HCT116 (cell line): ENCODE measurements at regions not wholly inside any gene's neighbourhood (a gene's known extent, or its start where the extent isn't known, plus 50 kb on each side); places are given as distances from the start of the nearest gene placed in this dataset.

Experiments
- ATAC-seq: fragments of 200-7000 bp; cut with Tn5 transposase; 2 replicates; pipeline ENCODE4 v1.9.1; 2020; ENCODE audit warnings: mild to moderate bottlenecking, moderate library complexity
- BruUV-seq: library from RNA; stranded (reverse); fragments of 400-500 nt; replicated peaks from 2 replicates; lab custom pipeline; 2021; lab: Mats Ljungman, UMichigan
- CTCF ChIA-PET: fragments of 300-600 bp; sonication (Branson Sonifier 250); formaldehyde crosslinking; loops from one replicate; lab custom pipeline; 2021; ENCODE audit warnings: antibody characterized with exemption; lab: Charles Lee
- POLR2A ChIA-PET: fragments of 300-600, 350-600 bp; sonication (Branson Sonifier 250); formaldehyde crosslinking; loops from one replicate; lab custom pipeline; 2021; ENCODE audit warnings: antibody characterized with exemption; lab: Charles Lee
- RAD21 ChIA-PET, 2 experiments: fragments of 300-600 bp; sonication (Branson Sonifier 250); formaldehyde crosslinking; loops; one replicate each; lab custom pipeline; 2023; ENCODE audit warnings: low total read pairs in 2 of 2; ENCODE audit not compliant: uncharacterized antibody in 2 of 2, unreplicated experiment in 2 of 2, low non-redundant PET in 1 of 2; lab: Charles Lee
- DNase-seq: peaks from one replicate; pipeline ENCODE4 v3.0.0-alpha.2; 2010; ENCODE audit warnings: low read depth, low spot score
- H2AFZ ChIP-seq: fragments of 200-600 bp; shearing (Covaris generic), sonication (generic); 2 replicates; pipeline ENCODE4 v1.6.1; 2017; ENCODE audit warnings: low read depth, mixed run types, mixed read lengths, antibody characterized with exemption, low read length; ENCODE audit not compliant: poor library complexity, severe bottlenecking
- H3K27ac ChIP-seq: 2 replicates; pipeline ENCODE4 v1.5.1; 2012; ENCODE audit warnings: low read depth, low read length
- H3K27me3 ChIP-seq: fragments of 200-600 bp; sonication (generic); 2 replicates; pipeline ENCODE4 v1.6.1; 2016; ENCODE audit warnings: mixed run types, low read length, mixed read lengths; ENCODE audit not compliant: insufficient read depth
- H3K36me3 ChIP-seq, 2 experiments: fragments of 200-500 bp in 1 of 2; fragments of 200-600 bp in 1 of 2; sonication (Bioruptor generic) in 1 of 2; sonication (generic) in 1 of 2; 2 replicates each; pipeline versions ENCODE4 v1.5.1 to v1.6.1; 2014 to 2016; ENCODE audit warnings: low read length in 2 of 2, inconsistent platforms in 1 of 2, mixed read lengths in 1 of 2, mixed run types in 1 of 2; ENCODE audit not compliant: insufficient read depth in 2 of 2, control insufficient read depth in 1 of 2
- H3K4me1 ChIP-seq, 2 experiments: fragments of 200-600 bp in 1 of 2; sonication (generic) in 1 of 2; 2 replicates each; pipeline versions ENCODE4 v1.5.1 to v1.6.1; 2012 to 2017; ENCODE audit warnings: low read length in 2 of 2, inconsistent platforms in 1 of 2, mild to moderate bottlenecking in 1 of 2, mixed read lengths in 1 of 2, mixed run types in 1 of 2, moderate library complexity in 1 of 2; ENCODE audit not compliant: insufficient read depth in 2 of 2, control insufficient read depth in 1 of 2
- H3K4me2 ChIP-seq: fragments of 200-600 bp; sonication (generic); 2 replicates; pipeline ENCODE4 v1.6.1; 2017; ENCODE audit warnings: mixed run types, low read length, mixed read lengths
- H3K4me3 ChIP-seq, 2 experiments: fragments of 200-600 bp in 1 of 2; sonication (generic) in 1 of 2; replicated peaks in 1 of 2; 2 replicates each; pipeline ENCODE4 v1.5.1; 2011 to 2016; ENCODE audit warnings: low read length in 2 of 2, control low read depth in 1 of 2, low read depth in 1 of 2, mild to moderate bottlenecking in 1 of 2, mixed read lengths in 1 of 2, mixed run types in 1 of 2
- H3K79me2 ChIP-seq: fragments of 200-600 bp; sonication (generic); 2 replicates; pipeline ENCODE4 v1.6.1; 2017; ENCODE audit warnings: mild to moderate bottlenecking, mixed run types, low read length, moderate library complexity, mixed read lengths; ENCODE audit not compliant: insufficient read depth
- H3K9ac ChIP-seq: fragments of 200-600 bp; sonication (generic); 2 replicates; pipeline ENCODE4 v1.6.1; 2016; ENCODE audit warnings: low read length, mixed read lengths
- H3K9me2 ChIP-seq: fragments of 200-600 bp; sonication (generic), shearing (Covaris generic); 2 replicates; pipeline ENCODE4 v1.6.1; 2017; ENCODE audit warnings: mixed run types, mild to moderate bottlenecking, moderate library complexity; ENCODE audit not compliant: insufficient read depth
- H3K9me3 ChIP-seq, 2 experiments: fragments of 200-500 bp in 1 of 2; fragments of 200-600 bp in 1 of 2; sonication (Bioruptor generic) in 1 of 2; sonication (generic) in 1 of 2; 2 replicates each; pipeline ENCODE4 v1.6.1; 2014 to 2017; ENCODE audit warnings: low read length in 2 of 2, mixed read lengths in 2 of 2, inconsistent platforms in 1 of 2, low read depth in 1 of 2, mild to moderate bottlenecking in 1 of 2, mixed run types in 1 of 2, moderate library complexity in 1 of 2; ENCODE audit not compliant: control insufficient read depth in 1 of 2, insufficient read depth in 1 of 2
- H4K20me1 ChIP-seq: fragments of 200-600 bp; sonication (generic), shearing (Covaris generic); 2 replicates; pipeline ENCODE4 v1.6.1; 2017; ENCODE audit warnings: mixed run types, mild to moderate bottlenecking, moderate library complexity; ENCODE audit not compliant: insufficient read depth
- EGR1 ChIP-seq: IDR thresholded peaks from 2 replicates; pipeline ENCODE4 v1.6.1; 2012; ENCODE audit warnings: low read depth
- FOSL1 ChIP-seq: IDR thresholded peaks from 2 replicates; pipeline ENCODE4 v1.6.1; 2012; ENCODE audit warnings: low read depth
- POLR2A ChIP-seq: IDR thresholded peaks from 2 replicates; pipeline ENCODE4 v1.7.0; 2011; ENCODE audit warnings: borderline replicate concordance; ENCODE audit not compliant: insufficient read depth, insufficient read length; ENCODE audit errors: extremely low read depth
- RAD21 ChIP-seq: IDR thresholded peaks from 2 replicates; pipeline ENCODE4 v1.6.1; 2012; ENCODE audit warnings: low read depth, mild to moderate bottlenecking
- REST ChIP-seq: IDR thresholded peaks from 2 replicates; pipeline ENCODE4 v1.6.1; 2012; ENCODE audit warnings: low read depth
- SIN3A ChIP-seq: IDR thresholded peaks from 2 replicates; pipeline ENCODE4 v1.6.1; 2012; ENCODE audit warnings: low read depth
- SP1 ChIP-seq: IDR thresholded peaks from 2 replicates; pipeline ENCODE4 v1.6.1; 2012; ENCODE audit warnings: low read depth
- SRF ChIP-seq: IDR thresholded peaks from 2 replicates; pipeline ENCODE4 v1.6.1; 2012; ENCODE audit warnings: low read depth
- ZFX ChIP-seq: fragments of 450-650 bp; IDR thresholded peaks from 2 replicates; pipeline ENCODE4 v1.6.1; 2017
- intact Hi-C: fragments of 100-400 bp; cut with micrococcal nuclease; formaldehyde crosslinking; loops from 2 replicates; pipeline ENCODE4 v1.10.0; 2022
- TF ChIP-seq, protein P1 (sequence below), 3 experiments: fragments of 200-600 bp in 1 of 3; sonication (generic) in 1 of 3; IDR thresholded peaks in 2 of 3; conservative IDR thresholded peaks in 1 of 3; 2 replicates each; pipeline ENCODE4 v1.5.1; 2012 to 2017; ENCODE audit warnings: low read depth in 2 of 3, low read length in 2 of 3, antibody characterized with exemption in 1 of 3, borderline replicate concordance in 1 of 3, control low read depth in 1 of 3, mild to moderate bottlenecking in 1 of 3, mixed read lengths in 1 of 3, mixed run types in 1 of 3, moderate library complexity in 1 of 3; ENCODE audit not compliant: insufficient read depth in 1 of 3
- TF ChIP-seq, protein P2 (sequence below): IDR thresholded peaks from 2 replicates; pipeline ENCODE4 v1.6.1; 2012

GRCh38 chr10:65544756-65545155, 1381.1 kb upstream of the LRRTM3 start:
- no peak overlapping the region for H2AFZ ChIP-seq
- no peaks in the 10 kb centered on the region for H3K9me3 ChIP-seq
- POLR2A ChIA-PET = no interaction called here
- H3K36me3 ChIP-seq = no peaks in the 10 kb centered on the region
- H3K79me2 ChIP-seq = no peaks in the 10 kb centered on the region
- BruUV-seq = no TSS peak
- H3K27me3 ChIP-seq = no peaks in the 10 kb centered on the region
- RAD21 ChIA-PET = no interaction called here
- no peak overlapping the region for H3K27ac ChIP-seq
- no peak overlapping the region for H3K4me3 ChIP-seq
- H3K9ac ChIP-seq = no peak overlapping the region
- H3K4me2 ChIP-seq = no peak overlapping the region
- H3K9me2 ChIP-seq = no peaks in the 10 kb centered on the region
- H4K20me1 ChIP-seq = no peaks in the 10 kb centered on the region
- no peak for TF ChIP-seq RAD21
- TF ChIP-seq REST = no peak
- intact Hi-C loops = no loop called here
- CTCF ChIA-PET = no interaction called here
- DNase-seq = no peak
- ATAC-seq = no peak
- no peaks in the 10 kb centered on the region for H3K4me1 ChIP-seq

DNA sequence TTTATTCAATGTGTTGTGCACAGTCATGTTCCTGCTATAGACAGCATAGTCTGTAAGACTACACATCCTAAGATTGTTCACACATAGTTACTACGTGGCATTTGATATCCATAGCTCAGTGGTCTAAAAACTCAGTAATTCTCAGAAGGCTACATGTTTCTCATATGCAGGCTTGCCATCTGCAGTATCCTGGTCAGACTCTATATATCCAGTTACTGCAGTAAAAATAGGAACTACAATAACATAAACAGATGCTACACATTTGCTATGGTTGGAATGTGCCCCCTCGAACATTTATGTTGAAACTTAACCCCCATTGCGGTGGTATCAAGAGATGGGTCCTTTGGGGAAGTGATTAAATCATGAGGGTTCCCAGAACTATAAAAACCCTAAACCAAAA, 1377.8 kb upstream of the LRRTM3 start:
- TF ChIP-seq, protein P1, sequence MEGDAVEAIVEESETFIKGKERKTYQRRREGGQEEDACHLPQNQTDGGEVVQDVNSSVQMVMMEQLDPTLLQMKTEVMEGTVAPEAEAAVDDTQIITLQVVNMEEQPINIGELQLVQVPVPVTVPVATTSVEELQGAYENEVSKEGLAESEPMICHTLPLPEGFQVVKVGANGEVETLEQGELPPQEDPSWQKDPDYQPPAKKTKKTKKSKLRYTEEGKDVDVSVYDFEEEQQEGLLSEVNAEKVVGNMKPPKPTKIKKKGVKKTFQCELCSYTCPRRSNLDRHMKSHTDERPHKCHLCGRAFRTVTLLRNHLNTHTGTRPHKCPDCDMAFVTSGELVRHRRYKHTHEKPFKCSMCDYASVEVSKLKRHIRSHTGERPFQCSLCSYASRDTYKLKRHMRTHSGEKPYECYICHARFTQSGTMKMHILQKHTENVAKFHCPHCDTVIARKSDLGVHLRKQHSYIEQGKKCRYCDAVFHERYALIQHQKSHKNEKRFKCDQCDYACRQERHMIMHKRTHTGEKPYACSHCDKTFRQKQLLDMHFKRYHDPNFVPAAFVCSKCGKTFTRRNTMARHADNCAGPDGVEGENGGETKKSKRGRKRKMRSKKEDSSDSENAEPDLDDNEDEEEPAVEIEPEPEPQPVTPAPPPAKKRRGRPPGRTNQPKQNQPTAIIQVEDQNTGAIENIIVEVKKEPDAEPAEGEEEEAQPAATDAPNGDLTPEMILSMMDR (IDR thresholded peaks at IDR 0.05 in 2 of 3, conservative IDR thresholded peaks at IDR 0.05 in 1 of 3; ENCODE audit: borderline replicate concordance in 1 of 3, insufficient read depth in 1 of 3, low read depth in 2 of 3, low read length in 2 of 3) = no peak
- TF ChIP-seq FOSL1 (no peak), POLR2A (no peak), SRF (no peak), SIN3A (no peak), ZFX (no peak), SP1 (no peak), EGR1 (no peak), REST (no peak)
- TF ChIP-seq, protein P2, sequence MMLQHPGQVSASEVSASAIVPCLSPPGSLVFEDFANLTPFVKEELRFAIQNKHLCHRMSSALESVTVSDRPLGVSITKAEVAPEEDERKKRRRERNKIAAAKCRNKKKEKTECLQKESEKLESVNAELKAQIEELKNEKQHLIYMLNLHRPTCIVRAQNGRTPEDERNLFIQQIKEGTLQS = no peak
- TF ChIP-seq, all 23 proteins: peak for 0
- Histone ChIP-seq H3K9me3 (no peaks in the 10 kb centered on the region), H4K20me1 (no peaks in the 10 kb centered on the region), H3K4me3 (no peak overlapping the region), H3K27ac (no peak overlapping the region), H3K36me3 (no peaks in the 10 kb centered on the region), H3K4me1 (no peaks in the 10 kb centered on the region), H3K9me2 (no peaks in the 10 kb centered on the region), H2AFZ (no peak overlapping the region), H3K27me3 (no peaks in the 10 kb centered on the region), H3K9ac (no peak overlapping the region), H3K4me2 (no peak overlapping the region), H3K79me2 (no peaks in the 10 kb centered on the region)
- intact Hi-C loops = no loop called here
- RAD21 ChIA-PET = no interaction called here
- BruUV-seq = no TSS peak
- POLR2A ChIA-PET = no interaction called here
- DNase-seq = no peak
- no peak for ATAC-seq
- CTCF ChIA-PET = no interaction called here
